ENCODE measurements at regions not wholly inside any gene's neighbourhood (a gene's known extent, or its start where the extent isn't known, plus 50 kb on each side); places are given as distances from the start of the nearest gene placed in this dataset.
A peak's percentile ranks its signal among the peaks of the same experiment; 100 is the strongest.
"Not testable (repeated sequence)": the region's sequence is repeated elsewhere in the genome, so short reads cannot be mapped to it uniquely, and the experiment has no call there.

DNA sequence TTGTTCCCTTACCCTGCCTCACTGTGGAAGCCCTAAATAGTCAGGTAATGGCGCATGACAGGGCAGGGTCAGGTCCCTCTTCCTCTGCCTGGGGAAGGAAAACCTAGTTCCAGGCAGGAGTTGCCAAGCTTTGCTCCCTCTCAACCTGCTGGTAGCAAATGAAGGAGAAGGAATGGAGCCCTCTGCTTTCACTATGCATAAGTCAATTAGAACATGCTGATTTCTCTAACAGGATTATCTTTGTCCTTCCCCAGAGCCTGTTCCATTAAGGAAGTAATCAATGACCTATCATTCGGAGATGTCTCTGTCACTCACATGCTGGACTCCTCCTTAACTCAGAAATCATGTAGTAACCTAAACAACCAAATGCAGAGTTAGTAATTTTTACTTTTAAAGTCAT lies 161.8 kb upstream of the NFIA start:
- H3K9me3 ChIP-seq (ENCODE audit: control insufficient read depth in 5 of 5, low read length in 5 of 5) = no peaks in the 10 kb centered on the region
- no peak overlapping the region for H3K9ac ChIP-seq (ENCODE audit: low read length in 5 of 5)
- H3K36me3 ChIP-seq (ENCODE audit: control insufficient read depth in 5 of 5, insufficient read depth in 5 of 5, low read length in 5 of 5) = no peaks in the 10 kb centered on the region
- no peaks in the 10 kb centered on the region for H3K27me3 ChIP-seq (ENCODE audit: control insufficient read depth in 5 of 5, insufficient read depth in 4 of 5, low read length in 5 of 5)
- peaks cover 0 to 27% (median 15%) of the 10 kb centered on the region in 5 donors for H3K4me1 ChIP-seq (ENCODE audit: control insufficient read depth in 5 of 5, insufficient read depth in 5 of 5, low read length in 5 of 5)
- no peak overlapping the region for H3K27ac ChIP-seq (ENCODE audit: low read depth, low read length)
- no peak overlapping the region for H3K4me3 ChIP-seq (ENCODE audit: low read depth in 1 of 5, low read length in 5 of 5)

DNA sequence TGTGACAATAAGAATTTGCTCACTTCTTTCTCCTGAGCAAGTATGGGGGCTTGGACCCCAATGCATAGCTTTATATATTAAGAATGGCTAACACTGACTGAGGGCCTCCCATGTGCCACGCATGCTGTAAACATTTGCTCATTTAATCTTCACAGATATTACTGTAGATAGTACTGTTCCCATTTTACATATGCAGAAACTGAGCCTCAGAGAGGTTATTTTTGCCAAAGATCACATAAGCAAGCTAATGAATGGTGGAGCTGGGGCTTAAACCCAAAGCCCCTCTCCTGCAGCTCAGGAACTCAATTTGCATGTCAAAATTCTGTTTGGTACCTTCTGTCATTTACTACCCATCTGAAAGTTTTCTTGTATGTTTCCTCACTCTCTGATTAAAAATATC lies 163.5 kb upstream of the NFIA start:
- H3K36me3 ChIP-seq (ENCODE audit: control insufficient read depth in 5 of 5, insufficient read depth in 5 of 5, low read length in 5 of 5) = no peaks in the 10 kb centered on the region
- peaks cover 0 to 24% (median 12%) of the 10 kb centered on the region in 5 donors for H3K4me1 ChIP-seq (ENCODE audit: control insufficient read depth in 5 of 5, insufficient read depth in 5 of 5, low read length in 5 of 5)
- no peak overlapping the region for H3K9ac ChIP-seq (ENCODE audit: low read length in 5 of 5)
- no peak overlapping the region for H3K4me3 ChIP-seq (ENCODE audit: low read depth in 1 of 5, low read length in 5 of 5)
- no peaks in the 10 kb centered on the region for H3K27me3 ChIP-seq (ENCODE audit: control insufficient read depth in 5 of 5, insufficient read depth in 4 of 5, low read length in 5 of 5)
- H3K9me3 ChIP-seq (ENCODE audit: control insufficient read depth in 5 of 5, low read length in 5 of 5) = no peaks in the 10 kb centered on the region
- H3K27ac ChIP-seq (ENCODE audit: low read depth, low read length) = no peak overlapping the region

DNA sequence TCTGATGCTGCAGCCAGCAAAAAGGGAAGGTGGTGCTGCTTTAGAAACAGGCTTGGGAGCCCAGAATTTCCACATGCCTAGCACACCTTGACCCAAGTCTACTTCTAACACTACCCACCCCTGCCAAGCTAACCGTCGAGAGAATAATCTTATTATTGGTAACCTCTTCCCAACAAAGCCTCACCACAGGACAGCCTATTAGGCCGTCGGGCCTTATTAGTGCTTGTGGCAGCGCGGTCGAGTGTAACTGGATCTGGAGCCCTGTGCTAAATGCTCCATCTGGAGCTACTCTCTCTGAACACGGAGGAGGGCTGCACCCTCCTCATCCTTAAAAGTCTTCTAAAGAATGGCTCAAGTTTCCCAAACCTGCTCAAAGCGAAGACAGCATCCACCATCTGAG lies 165.5 kb upstream of the NFIA start:
- no peaks in the 10 kb centered on the region for H3K36me3 ChIP-seq (ENCODE audit: control insufficient read depth in 5 of 5, insufficient read depth in 5 of 5, low read length in 5 of 5)
- no peak overlapping the region for H3K9ac ChIP-seq (ENCODE audit: low read length in 5 of 5)
- H3K27ac ChIP-seq (ENCODE audit: low read depth, low read length) = no peak overlapping the region
- no peaks in the 10 kb centered on the region for H3K27me3 ChIP-seq (ENCODE audit: control insufficient read depth in 5 of 5, insufficient read depth in 4 of 5, low read length in 5 of 5)
- H3K4me1 ChIP-seq (ENCODE audit: control insufficient read depth in 5 of 5, insufficient read depth in 5 of 5, low read length in 5 of 5) = peaks cover 0 to 13% (median 6%) of the 10 kb centered on the region in 5 donors
- no peaks in the 10 kb centered on the region for H3K9me3 ChIP-seq (ENCODE audit: control insufficient read depth in 5 of 5, low read length in 5 of 5)
- H3K4me3 ChIP-seq (ENCODE audit: low read depth in 1 of 5, low read length in 5 of 5) = no peak overlapping the region

DNA sequence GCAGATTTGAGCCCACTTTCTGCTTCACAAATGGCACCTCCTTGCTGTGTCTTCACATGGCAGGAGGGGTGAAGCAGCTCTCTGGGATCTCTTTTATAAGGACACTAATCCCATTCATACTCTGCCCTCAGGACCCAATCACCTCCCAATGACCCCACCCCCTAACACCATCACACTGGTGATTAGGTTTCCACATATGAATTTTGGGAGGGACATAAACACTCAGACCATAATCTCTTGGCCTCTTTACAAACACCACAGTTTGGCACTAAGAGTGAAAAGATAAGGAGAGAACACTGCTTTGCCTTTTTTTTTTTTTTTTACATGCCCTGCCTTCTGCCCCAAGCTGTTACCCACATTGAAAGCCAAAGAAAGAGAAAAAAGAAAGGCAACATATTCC lies 166.2 kb upstream of the NFIA start:
- H3K9me3 ChIP-seq (ENCODE audit: control insufficient read depth in 5 of 5, low read length in 5 of 5) = no peaks in the 10 kb centered on the region
- H3K27ac ChIP-seq (ENCODE audit: low read depth, low read length) = no peak overlapping the region
- H3K36me3 ChIP-seq (ENCODE audit: control insufficient read depth in 5 of 5, insufficient read depth in 5 of 5, low read length in 5 of 5) = no peaks in the 10 kb centered on the region
- no peak overlapping the region for H3K9ac ChIP-seq (ENCODE audit: low read length in 5 of 5)
- no peaks in the 10 kb centered on the region for H3K27me3 ChIP-seq (ENCODE audit: control insufficient read depth in 5 of 5, insufficient read depth in 4 of 5, low read length in 5 of 5)
- peaks cover 0 to 14% (median 10%) of the 10 kb centered on the region in 5 donors for H3K4me1 ChIP-seq (ENCODE audit: control insufficient read depth in 5 of 5, insufficient read depth in 5 of 5, low read length in 5 of 5)
- H3K4me3 ChIP-seq (ENCODE audit: low read depth in 1 of 5, low read length in 5 of 5) = no peak overlapping the region

DNA sequence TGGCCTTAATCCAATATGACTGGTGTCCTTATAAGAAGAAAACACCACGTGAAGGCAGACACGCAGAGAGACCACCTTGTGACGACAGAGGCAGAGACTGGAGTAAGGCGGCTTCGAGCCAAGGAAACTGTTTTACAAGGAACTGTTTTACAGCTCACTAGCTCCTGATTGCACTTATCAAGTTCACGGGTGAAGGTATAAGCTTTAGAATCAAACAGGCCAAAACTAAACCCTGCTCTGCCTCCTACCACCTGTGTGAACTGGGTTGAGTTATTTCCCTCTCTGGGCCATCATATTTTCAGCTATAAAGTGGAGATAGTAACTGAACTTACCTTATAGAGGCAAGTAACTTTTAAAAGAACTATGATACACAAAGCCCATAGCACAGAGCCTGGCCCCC lies 166.9 kb upstream of the NFIA start:
- Histone ChIP-seq H3K4me3 (ENCODE audit: low read depth in 1 of 5, low read length in 5 of 5) (no peak overlapping the region), H3K4me1 (ENCODE audit: control insufficient read depth in 5 of 5, insufficient read depth in 5 of 5, low read length in 5 of 5) (peaks cover 0 to 15% (median 10%) of the 10 kb centered on the region in 5 donors), H3K27me3 (ENCODE audit: control insufficient read depth in 5 of 5, insufficient read depth in 4 of 5, low read length in 5 of 5) (no peaks in the 10 kb centered on the region), H3K27ac (ENCODE audit: low read depth, low read length) (no peak overlapping the region), H3K9ac (ENCODE audit: low read length in 5 of 5) (no peak overlapping the region), H3K36me3 (ENCODE audit: control insufficient read depth in 5 of 5, insufficient read depth in 5 of 5, low read length in 5 of 5) (no peaks in the 10 kb centered on the region), H3K9me3 (ENCODE audit: control insufficient read depth in 5 of 5, low read length in 5 of 5) (no peaks in the 10 kb centered on the region)

DNA sequence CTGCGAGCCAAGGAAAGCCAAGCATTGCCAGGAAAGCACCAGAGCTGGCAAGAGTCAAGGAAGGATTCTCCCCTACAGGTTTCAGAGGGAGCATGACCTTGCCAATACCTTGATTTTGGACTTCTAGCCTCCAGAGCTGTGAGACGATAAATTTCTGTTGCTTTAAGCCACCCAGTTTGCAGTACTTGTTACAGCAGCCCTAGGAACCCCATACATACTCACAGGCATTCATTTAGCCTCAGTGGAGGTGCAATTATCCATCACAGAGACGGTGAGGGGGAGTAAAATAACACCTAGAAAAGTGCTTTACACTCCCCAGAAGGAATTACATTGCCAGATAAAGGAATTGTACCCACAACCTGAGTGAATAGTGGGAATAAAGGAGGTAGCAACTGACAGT lies 167.4 kb upstream of the NFIA start:
- Histone ChIP-seq H3K27ac (ENCODE audit: low read depth, low read length) (no peak overlapping the region), H3K9ac (ENCODE audit: low read length in 5 of 5) (no peak overlapping the region), H3K9me3 (ENCODE audit: control insufficient read depth in 5 of 5, low read length in 5 of 5) (no peaks in the 10 kb centered on the region), H3K36me3 (ENCODE audit: control insufficient read depth in 5 of 5, insufficient read depth in 5 of 5, low read length in 5 of 5) (no peaks in the 10 kb centered on the region), H3K4me1 (ENCODE audit: control insufficient read depth in 5 of 5, insufficient read depth in 5 of 5, low read length in 5 of 5) (peaks cover 0 to 15% (median 10%) of the 10 kb centered on the region in 5 donors), H3K27me3 (ENCODE audit: control insufficient read depth in 5 of 5, insufficient read depth in 4 of 5, low read length in 5 of 5) (no peaks in the 10 kb centered on the region), H3K4me3 (ENCODE audit: low read depth in 1 of 5, low read length in 5 of 5) (no peak overlapping the region)

DNA sequence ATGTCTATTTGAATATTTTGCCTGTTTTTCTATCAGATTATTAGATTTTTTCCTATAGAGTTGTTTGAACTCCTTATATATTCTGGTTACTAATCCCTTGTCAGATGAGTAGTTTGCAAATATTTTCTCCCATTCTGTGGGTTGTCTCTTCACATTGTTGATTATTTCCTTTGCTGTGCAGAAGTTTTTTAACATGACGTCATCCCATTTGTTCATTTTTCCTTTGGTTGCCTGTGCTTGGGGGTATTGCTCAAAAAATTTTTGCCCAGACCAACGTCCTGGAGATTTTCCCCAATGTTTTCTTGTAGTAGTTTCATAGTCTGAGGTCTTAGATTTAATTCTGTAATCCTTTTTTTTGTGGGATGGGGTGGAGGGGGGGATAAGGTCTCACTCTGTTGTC lies 168.7 kb upstream of the NFIA start:
- H3K4me3 ChIP-seq (ENCODE audit: low read depth in 1 of 5, low read length in 5 of 5); H3K36me3 ChIP-seq (ENCODE audit: control insufficient read depth in 5 of 5, insufficient read depth in 5 of 5, low read length in 5 of 5); H3K27ac ChIP-seq (ENCODE audit: low read depth, low read length); H3K9me3 ChIP-seq (ENCODE audit: control insufficient read depth in 5 of 5, low read length in 5 of 5); H3K27me3 ChIP-seq (ENCODE audit: control insufficient read depth in 5 of 5, insufficient read depth in 4 of 5, low read length in 5 of 5); H3K9ac ChIP-seq (ENCODE audit: low read length in 5 of 5): not testable (repeated sequence)
- peaks cover 0 to 15% (median 10%) of the 10 kb centered on the region in 5 donors for H3K4me1 ChIP-seq (ENCODE audit: control insufficient read depth in 5 of 5, insufficient read depth in 5 of 5, low read length in 5 of 5)

DNA sequence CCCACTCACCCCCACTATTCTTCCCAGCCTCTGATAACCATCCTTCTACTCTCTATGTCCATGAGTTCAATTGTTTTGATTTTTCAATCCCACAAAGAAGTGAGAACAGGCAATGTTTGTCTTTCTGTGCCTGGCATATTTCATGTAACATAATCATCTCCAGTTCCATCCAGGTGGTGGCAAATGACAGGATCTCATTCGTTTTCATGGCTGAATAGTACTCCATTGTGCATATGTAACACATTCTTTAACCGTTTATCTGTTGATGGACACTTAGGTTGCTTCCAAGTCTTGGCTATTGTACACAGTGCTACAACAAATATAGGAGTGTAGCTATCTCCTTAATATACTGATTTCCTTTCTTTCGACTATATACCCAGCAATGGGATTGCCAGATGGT lies 169.3 kb upstream of the NFIA start:
- H3K36me3 ChIP-seq (ENCODE audit: control insufficient read depth in 5 of 5, insufficient read depth in 5 of 5, low read length in 5 of 5) = no peaks in the 10 kb centered on the region
- H3K4me1 ChIP-seq (ENCODE audit: control insufficient read depth in 5 of 5, insufficient read depth in 5 of 5, low read length in 5 of 5) = peaks cover 0 to 15% (median 10%) of the 10 kb centered on the region in 5 donors
- H3K4me3 ChIP-seq (ENCODE audit: low read depth in 1 of 5, low read length in 5 of 5) = no peak overlapping the region
- H3K27me3 ChIP-seq (ENCODE audit: control insufficient read depth in 5 of 5, insufficient read depth in 4 of 5, low read length in 5 of 5) = no peaks in the 10 kb centered on the region
- H3K9me3 ChIP-seq (ENCODE audit: control insufficient read depth in 5 of 5, low read length in 5 of 5) = no peaks in the 10 kb centered on the region
- no peak overlapping the region for H3K27ac ChIP-seq (ENCODE audit: low read depth, low read length)
- no peak overlapping the region for H3K9ac ChIP-seq (ENCODE audit: low read length in 5 of 5)

DNA sequence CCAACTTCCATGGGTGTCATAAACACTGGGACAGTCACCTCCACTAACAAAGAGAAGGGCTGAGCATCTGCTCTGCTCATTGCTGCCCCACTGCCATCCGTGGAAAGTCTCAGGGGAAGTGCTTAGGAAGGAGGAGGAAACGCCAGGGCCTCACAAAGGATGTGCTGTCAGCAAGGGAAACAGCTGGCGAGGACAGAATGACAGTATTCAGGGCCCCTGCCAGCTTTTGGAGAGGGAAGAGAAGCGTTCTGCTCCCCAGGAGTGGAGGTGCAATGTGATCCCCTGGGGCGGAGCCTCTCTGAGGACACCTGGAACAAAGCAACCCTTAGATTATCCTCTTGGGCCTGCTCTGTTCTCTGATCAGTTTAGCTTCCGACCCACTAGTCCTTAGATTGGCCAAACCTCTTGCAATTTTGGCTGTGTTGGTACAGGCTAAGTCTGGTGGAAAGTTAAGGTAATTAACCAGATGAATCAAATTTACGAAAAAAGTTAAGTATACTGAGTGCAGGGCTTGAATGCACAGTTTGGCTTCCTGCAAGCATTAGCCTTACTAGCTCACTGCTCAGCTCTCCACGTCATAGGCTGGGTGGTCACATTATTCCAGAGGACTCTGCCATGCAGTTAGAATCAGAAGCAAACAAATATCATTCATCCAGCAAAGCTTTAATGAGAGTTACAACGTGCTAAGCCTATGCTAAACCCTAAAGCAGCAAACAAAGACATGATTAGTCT lies 170.2 kb upstream of the NFIA start:
- H3K27ac ChIP-seq (ENCODE audit: low read depth, low read length) = no peak overlapping the region
- H3K27me3 ChIP-seq (ENCODE audit: control insufficient read depth in 5 of 5, insufficient read depth in 4 of 5, low read length in 5 of 5) = no peaks in the 10 kb centered on the region
- H3K4me3 ChIP-seq (ENCODE audit: low read depth in 1 of 5, low read length in 5 of 5) = peak overlapping the region in 1 of 5 donors; percentile 4
- no peaks in the 10 kb centered on the region for H3K36me3 ChIP-seq (ENCODE audit: control insufficient read depth in 5 of 5, insufficient read depth in 5 of 5, low read length in 5 of 5)
- no peak overlapping the region for H3K9ac ChIP-seq (ENCODE audit: low read length in 5 of 5)
- peaks cover 0 to 15% (median 12%) of the 10 kb centered on the region in 5 donors for H3K4me1 ChIP-seq (ENCODE audit: control insufficient read depth in 5 of 5, insufficient read depth in 5 of 5, low read length in 5 of 5)
- H3K9me3 ChIP-seq (ENCODE audit: control insufficient read depth in 5 of 5, low read length in 5 of 5) = no peaks in the 10 kb centered on the region

DNA sequence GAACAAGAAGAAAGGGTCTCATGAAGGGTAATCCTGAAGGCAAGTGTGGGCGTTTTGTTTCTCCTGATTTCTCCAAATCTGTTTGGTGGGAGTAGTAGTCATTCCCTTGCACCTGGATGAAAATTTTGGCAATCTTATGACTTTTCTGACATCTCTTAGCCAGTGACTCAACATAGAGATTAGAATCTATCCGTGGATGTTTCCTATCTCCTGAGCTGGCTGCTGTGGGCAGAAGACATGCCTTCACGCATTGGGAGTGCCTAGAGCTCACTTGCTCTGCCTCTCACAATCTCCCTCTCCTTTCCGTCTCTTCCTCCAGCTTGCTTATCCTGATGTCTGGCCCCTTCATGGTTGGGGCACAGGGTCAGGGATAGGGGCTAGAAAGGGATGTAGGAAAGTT lies 174.2 kb upstream of the NFIA start:
- Histone ChIP-seq H3K9ac (ENCODE audit: low read length in 5 of 5) (no peak overlapping the region), H3K4me1 (ENCODE audit: control insufficient read depth in 5 of 5, insufficient read depth in 5 of 5, low read length in 5 of 5) (peaks cover 0 to 50% (median 42%) of the 10 kb centered on the region in 5 donors), H3K27ac (ENCODE audit: low read depth, low read length) (no peak overlapping the region), H3K36me3 (ENCODE audit: control insufficient read depth in 5 of 5, insufficient read depth in 5 of 5, low read length in 5 of 5) (no peaks in the 10 kb centered on the region), H3K9me3 (ENCODE audit: control insufficient read depth in 5 of 5, low read length in 5 of 5) (no peaks in the 10 kb centered on the region), H3K4me3 (ENCODE audit: low read depth in 1 of 5, low read length in 5 of 5) (no peak overlapping the region), H3K27me3 (ENCODE audit: control insufficient read depth in 5 of 5, insufficient read depth in 4 of 5, low read length in 5 of 5) (no peaks in the 10 kb centered on the region)

Measured in subcutaneous abdominal adipose tissue (tissue), 5 donors.